Fibroblast of mammary gland (primary cell): ENCODE measurements at regions not wholly inside any gene's neighbourhood (a gene's known extent, or its start where the extent isn't known, plus 50 kb on each side); places are given as distances from the start of the nearest gene placed in this dataset.
A peak's percentile ranks its signal among the peaks of the same experiment; 100 is the strongest.
"Not testable (repeated sequence)": the region's sequence is repeated elsewhere in the genome, so short reads cannot be mapped to it uniquely, and the experiment has no call there.

Experiments
- DNase-seq: peaks from one replicate; pipeline ENCODE4 v3.0.0-alpha.2; 2010; ENCODE audit warnings: low read depth
- H3K4me3 ChIP-seq: 2 replicates; pipeline ENCODE4 v1.5.1; 2011; ENCODE audit warnings: low read depth, mild to moderate bottlenecking, low read length, moderate library complexity; ENCODE audit not compliant: control insufficient read depth
- CTCF ChIP-seq: conservative IDR thresholded peaks from 2 replicates; pipeline ENCODE4 v1.5.1; 2011; ENCODE audit warnings: low read depth, low read length, inconsistent platforms; ENCODE audit not compliant: control insufficient read depth, insufficient read depth

GRCh38 chr13:39822437-39822836, 167.0 kb downstream of the COG6 start:
- DNase-seq, result no peak

GRCh38 chr13:39823063-39823713, 167.7 kb downstream of the COG6 start:
- DNase-seq, result no peak
- TF ChIP-seq CTCF, result no peak
- no peak overlapping the region for H3K4me3 ChIP-seq

More at GRCh38 chr13:39822437-39822836, 167.0 kb downstream of the COG6 start:
- H3K4me3 ChIP-seq, result no peak overlapping the region
- TF ChIP-seq CTCF, result no peak

GRCh38 chr13:39825886-39826285, 170.4 kb downstream of the COG6 start:
- no peak for TF ChIP-seq CTCF
- DNase-seq, result no peak
- H3K4me3 ChIP-seq, result no peak overlapping the region

GRCh38 chr13:39835253-39835652, 179.8 kb downstream of the COG6 start:
- no peak for DNase-seq
- TF ChIP-seq CTCF, result no peak
- no peak overlapping the region for H3K4me3 ChIP-seq

- no peak for DNase-seq
- H3K4me3 ChIP-seq, result no peak overlapping the region
- no peak for TF ChIP-seq CTCF
Measured at GRCh38 chr13:39836038-39836437, 180.6 kb downstream of the COG6 start.

GRCh38 chr13:39837866-39838265, 182.4 kb downstream of the COG6 start:
- not testable (repeated sequence) for H3K4me3 ChIP-seq, DNase-seq

- no peak for TF ChIP-seq CTCF
- DNase-seq, result peak; percentile 19
- no peak overlapping the region for H3K4me3 ChIP-seq
Measured at GRCh38 chr13:39840201-39840600, 184.7 kb downstream of the COG6 start.
